ENCODE measurements at regions not wholly inside any gene's neighbourhood (a gene's known extent, or its start where the extent isn't known, plus 50 kb on each side); places are given as distances from the start of the nearest gene placed in this dataset.

DNA sequence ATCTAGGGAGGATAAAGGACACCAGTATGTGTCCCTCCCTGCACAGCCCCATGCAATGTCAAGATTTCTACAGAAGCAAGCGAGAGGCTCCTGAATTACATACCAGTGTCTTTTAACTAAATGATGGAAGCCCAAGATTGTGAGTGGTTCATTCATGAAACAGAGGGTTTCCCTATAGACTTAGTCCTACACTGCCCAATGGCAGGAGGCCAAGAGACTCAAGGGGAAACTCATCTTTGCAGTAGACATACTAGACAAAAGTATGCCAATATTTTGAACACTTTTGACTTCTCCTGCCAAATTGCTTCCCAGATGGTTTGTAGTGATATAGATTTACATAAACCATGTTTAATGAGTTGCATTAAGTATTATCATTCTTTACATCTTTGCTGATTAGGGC lies 557.2 kb upstream of the JAG1 start:
- TF ChIP-seq, protein P1, sequence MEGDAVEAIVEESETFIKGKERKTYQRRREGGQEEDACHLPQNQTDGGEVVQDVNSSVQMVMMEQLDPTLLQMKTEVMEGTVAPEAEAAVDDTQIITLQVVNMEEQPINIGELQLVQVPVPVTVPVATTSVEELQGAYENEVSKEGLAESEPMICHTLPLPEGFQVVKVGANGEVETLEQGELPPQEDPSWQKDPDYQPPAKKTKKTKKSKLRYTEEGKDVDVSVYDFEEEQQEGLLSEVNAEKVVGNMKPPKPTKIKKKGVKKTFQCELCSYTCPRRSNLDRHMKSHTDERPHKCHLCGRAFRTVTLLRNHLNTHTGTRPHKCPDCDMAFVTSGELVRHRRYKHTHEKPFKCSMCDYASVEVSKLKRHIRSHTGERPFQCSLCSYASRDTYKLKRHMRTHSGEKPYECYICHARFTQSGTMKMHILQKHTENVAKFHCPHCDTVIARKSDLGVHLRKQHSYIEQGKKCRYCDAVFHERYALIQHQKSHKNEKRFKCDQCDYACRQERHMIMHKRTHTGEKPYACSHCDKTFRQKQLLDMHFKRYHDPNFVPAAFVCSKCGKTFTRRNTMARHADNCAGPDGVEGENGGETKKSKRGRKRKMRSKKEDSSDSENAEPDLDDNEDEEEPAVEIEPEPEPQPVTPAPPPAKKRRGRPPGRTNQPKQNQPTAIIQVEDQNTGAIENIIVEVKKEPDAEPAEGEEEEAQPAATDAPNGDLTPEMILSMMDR (IDR thresholded peaks at IDR 0.05; ENCODE audit: poor library complexity, severe bottlenecking): no peak
- TF ChIP-seq TAF1 (IDR thresholded peaks at IDR 0.05; ENCODE audit: low read depth) (no peak), POLR2AphosphoS5 (IDR thresholded peaks at IDR 0.05) (no peak), RAD21 (conservative IDR thresholded peaks at IDR 0.05) (no peak), REST (IDR thresholded peaks at IDR 0.05; ENCODE audit: borderline replicate concordance) (no peak), EZH2 (IDR thresholded peaks at IDR 0.05; ENCODE audit: borderline replicate concordance, insufficient read depth, low read length, poor library complexity, severe bottlenecking) (no peak), EP300 (conservative IDR thresholded peaks at IDR 0.05; ENCODE audit: poor library complexity, severe bottlenecking) (no peak)

Data from neural cell (in vitro differentiated cells).